C4-2B (cell line): ENCODE measurements at regions not wholly inside any gene's neighbourhood (a gene's known extent, or its start where the extent isn't known, plus 50 kb on each side); places are given as distances from the start of the nearest gene placed in this dataset.
"Not testable (repeated sequence)": the region's sequence is repeated elsewhere in the genome, so short reads cannot be mapped to it uniquely, and the experiment has no call there.

Source experiments
- H3K27ac ChIP-seq: fragments of 450-650 bp; 2 replicates; pipeline ENCODE4 v1.5.1; 2017
- CTCF ChIP-seq: fragments of 450-650 bp; conservative IDR thresholded peaks from 2 replicates; pipeline ENCODE4 v1.5.1; 2017; ENCODE audit warnings: mild to moderate bottlenecking
- ZFX ChIP-seq: fragments of 450-650 bp; IDR thresholded peaks from 2 replicates; pipeline ENCODE4 v1.6.1; 2017

DNA sequence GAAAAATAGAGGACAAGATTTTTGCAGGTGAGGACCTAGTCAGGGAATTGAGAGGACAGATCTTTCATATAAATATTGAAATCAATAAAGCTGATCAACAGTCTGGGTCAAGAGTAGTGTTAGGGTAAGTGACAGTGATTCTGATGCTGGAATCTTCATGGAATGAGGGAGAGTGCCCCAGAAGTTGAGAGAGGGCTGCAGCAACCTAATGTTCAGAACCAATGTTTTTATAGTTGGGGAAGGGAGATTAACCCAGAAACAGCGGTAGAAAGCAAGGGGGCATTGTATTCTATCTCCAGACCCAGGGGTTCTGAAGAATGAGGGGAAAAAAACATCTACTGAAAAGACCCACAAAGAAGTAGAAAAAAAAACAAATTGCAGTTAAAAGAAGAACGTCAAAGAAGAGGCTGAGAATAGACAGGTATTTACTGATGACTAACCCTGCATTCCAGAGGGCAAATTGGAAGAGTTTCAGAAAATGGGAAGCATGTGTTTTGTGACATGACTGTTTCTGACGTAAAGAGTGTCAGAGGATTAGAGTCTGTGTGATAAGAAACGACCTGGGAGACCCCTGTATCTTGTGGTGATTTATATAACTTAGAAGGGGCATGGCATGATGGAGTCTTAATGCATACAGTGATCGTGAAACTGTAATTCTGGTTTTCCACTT, 819.6 kb upstream of the EPHA5 start:
- TF ChIP-seq CTCF (no peak), ZFX (no peak)
- H3K27ac ChIP-seq, result no peak overlapping the region

- TF ChIP-seq CTCF (no peak), ZFX (no peak)
- no peak overlapping the region for H3K27ac ChIP-seq
Measured at GRCh38 chr4:66489370-66489769, 819.1 kb upstream of the EPHA5 start.

DNA sequence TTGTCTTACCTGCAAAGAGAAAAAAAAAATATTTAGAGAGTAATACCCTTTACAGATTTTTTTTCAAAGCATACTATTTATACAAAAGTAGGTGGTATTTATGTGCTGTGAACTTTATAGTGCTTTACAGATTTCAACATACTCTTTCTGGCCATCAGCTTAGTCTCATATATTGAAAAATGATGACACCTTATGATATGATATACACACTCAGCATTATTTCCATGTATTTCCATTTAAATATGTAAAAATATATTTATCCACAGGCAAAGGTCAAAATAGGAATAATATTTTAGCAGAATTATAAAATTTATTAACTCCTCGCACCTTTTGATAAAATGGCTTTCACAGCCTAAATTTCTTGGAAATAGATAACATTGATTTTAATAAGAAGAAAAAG, 815.8 kb upstream of the EPHA5 start:
- no peak overlapping the region for H3K27ac ChIP-seq
- TF ChIP-seq CTCF (no peak), ZFX (no peak)

DNA sequence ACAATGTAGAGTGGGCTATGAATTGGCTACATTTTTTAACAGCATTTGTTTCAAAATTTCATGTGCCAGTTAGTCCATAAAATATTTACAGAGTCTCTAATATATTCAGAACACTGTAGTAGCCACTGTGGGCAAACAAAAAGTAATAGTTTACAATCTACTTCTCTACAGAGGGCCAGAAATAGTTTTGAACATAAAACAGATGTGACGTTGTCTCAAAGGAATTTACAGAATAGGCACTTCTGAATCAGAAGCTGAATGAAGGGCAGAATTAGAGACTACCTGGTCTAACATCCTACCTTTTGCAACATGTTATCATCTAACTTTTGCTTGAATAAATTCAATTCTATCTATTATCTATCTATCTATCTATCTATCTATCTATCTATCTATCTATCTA, 811.9 kb upstream of the EPHA5 start:
- no peak overlapping the region for H3K27ac ChIP-seq
- TF ChIP-seq CTCF (no peak), ZFX (no peak)

- no peak overlapping the region for H3K27ac ChIP-seq
- TF ChIP-seq ZFX, result no peak
- TF ChIP-seq CTCF, result no peak
Measured at GRCh38 chr4:66475596-66475995, 805.3 kb upstream of the EPHA5 start.

GRCh38 chr4:66465111-66465510, 794.8 kb upstream of the EPHA5 start:
- TF ChIP-seq CTCF, result no peak
- no peak for TF ChIP-seq ZFX

DNA sequence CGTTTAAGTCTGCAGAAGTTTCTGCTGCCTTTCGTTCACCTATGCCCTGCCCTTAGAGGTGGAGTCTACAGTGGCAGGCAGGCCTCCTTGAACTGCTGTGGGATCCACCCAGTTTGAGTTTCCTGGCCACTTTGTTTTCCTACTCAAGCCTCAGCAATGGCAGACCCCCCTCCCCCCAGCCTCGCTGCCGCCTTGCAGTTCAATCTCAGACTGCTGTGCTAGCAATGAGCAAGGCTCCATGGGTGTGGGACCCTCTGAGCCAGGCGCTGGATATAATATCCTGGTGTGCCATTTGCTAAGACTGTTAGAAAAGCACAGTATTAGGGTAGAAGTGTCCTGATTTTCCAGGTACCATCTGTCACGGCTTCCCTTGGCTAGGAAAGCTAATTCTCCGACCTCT, 792.6 kb upstream of the EPHA5 start:
- not testable (repeated sequence) for H3K27ac ChIP-seq

More at GRCh38 chr4:66465111-66465510, 794.8 kb upstream of the EPHA5 start:
- H3K27ac ChIP-seq, result no peak overlapping the region

DNA sequence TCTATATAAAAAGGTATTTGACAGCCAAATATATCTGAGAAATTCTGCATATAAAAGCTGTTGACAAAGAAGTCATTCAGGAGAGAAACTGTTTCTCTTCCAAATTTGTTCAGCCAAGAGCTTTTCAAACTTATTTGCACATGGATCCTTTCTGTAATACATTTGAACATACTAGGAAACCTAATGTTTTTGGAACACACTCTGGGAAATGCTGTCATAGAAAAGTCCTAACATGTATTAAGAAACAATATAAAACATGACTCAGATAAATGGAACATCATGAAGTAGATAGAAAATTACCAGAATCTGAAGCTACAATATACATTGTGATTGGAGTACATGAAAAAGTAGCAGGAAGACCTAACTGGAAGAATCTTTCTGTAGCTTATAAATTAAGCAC, 781.5 kb upstream of the EPHA5 start:
- no peak overlapping the region for H3K27ac ChIP-seq
- TF ChIP-seq ZFX (no peak), CTCF (no peak)
